CD4-positive, alpha-beta T cell treated with Interleukin-21 for 1 hour (primary cell): ENCODE measurements at regions not wholly inside any gene's neighbourhood (a gene's known extent, or its start where the extent isn't known, plus 50 kb on each side); places are given as distances from the start of the nearest gene placed in this dataset.

Experiments
- DNase-seq: peaks from one replicate; pipeline ENCODE4 v3.0.0-alpha.2; 2020

GRCh38 chr17:70603226-70603625 lies 433.9 kb downstream of the KCNJ2 start:
- no peak for DNase-seq

- DNase-seq, result no peak
These were observed 435.5 kb downstream of the KCNJ2 start for GRCh38 chr17:70604854-70605253.

DNA sequence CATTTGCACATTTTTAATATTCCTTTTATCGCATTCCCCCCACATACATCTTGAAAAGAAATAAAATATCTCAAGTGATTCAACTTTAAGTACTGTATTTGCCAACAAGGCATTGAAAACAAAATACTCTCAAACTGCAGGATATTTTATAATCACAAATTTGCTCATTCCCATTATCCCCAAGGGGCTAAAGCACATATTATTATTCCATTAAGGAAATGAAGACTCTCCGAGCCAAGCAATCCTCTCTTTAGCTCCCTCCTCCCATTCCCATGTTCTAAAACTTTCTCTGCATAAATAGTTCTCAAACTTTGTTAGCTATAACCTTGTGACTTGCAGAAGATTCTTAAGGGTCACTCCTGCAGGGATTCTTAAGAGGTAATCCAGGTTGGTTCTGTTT lies 436.8 kb downstream of the KCNJ2 start:
- no peak for DNase-seq

GRCh38 chr17:70608193-70608592 lies 438.9 kb downstream of the KCNJ2 start:
- DNase-seq, result no peak

GRCh38 chr17:70608957-70609356 lies 439.6 kb downstream of the KCNJ2 start:
- DNase-seq, result no peak

DNA sequence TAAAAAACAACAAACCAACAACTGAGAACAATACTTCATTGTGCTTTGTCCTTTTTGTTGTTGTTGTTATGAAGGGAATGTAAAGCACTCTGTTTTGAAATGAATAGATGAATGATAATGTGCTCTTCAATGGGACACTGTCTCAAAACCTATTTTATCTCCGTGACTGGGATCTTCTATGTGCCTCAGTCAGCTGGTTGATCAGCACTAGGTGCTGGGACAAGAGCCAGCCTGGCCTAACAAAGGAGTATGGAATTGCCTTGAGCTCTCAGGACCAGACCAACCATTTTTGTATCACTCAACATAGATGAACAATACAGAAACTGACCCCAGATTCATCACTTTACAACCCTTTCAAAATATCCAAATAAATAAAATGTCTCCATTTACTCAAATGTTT lies 440.2 kb downstream of the KCNJ2 start:
- DNase-seq, result no peak

DNA sequence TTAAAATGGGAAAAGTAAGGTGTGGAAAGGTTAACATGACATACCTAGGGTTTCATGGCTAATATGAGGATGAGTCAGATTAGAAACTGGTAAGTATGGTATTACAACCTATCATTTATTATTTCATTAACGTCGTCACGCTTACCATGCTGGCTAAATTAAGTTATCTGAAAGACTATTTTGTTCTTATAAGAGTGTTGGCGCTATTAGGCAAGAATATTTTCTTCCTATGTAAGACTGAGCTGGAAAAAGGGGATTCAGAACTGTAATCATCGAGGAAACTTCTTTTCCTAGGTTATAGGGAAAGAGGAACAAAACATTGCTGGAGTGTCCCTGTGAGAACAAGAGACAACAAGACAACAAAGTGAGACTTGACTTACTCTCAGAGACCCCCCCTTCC lies 440.8 kb downstream of the KCNJ2 start:
- no peak for DNase-seq

- DNase-seq, result no peak
These were observed 444.3 kb downstream of the KCNJ2 start for GRCh38 chr17:70613681-70614080.

DNA sequence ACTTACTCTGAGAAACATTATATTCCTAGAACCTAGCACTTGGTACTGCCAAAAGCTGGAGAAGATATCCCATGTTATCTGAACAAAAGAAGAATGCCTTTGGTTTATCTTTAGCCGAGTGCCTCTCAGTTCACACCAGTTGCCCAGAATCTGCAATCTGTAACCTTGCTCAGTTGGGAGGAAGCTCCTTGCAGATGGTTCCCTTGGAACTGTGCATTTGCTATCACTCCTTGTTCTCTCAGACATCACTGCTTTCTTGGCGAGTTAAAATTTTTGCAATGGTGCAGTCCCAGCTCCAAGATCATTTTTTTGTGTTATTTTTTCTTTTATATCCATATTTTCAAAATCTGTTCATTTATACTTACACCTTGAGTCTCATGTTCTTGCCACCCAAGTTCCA lies 446.5 kb downstream of the KCNJ2 start:
- no peak for DNase-seq

- no peak for DNase-seq
These were observed 449.3 kb downstream of the KCNJ2 start for GRCh38 chr17:70618641-70619040.

DNA sequence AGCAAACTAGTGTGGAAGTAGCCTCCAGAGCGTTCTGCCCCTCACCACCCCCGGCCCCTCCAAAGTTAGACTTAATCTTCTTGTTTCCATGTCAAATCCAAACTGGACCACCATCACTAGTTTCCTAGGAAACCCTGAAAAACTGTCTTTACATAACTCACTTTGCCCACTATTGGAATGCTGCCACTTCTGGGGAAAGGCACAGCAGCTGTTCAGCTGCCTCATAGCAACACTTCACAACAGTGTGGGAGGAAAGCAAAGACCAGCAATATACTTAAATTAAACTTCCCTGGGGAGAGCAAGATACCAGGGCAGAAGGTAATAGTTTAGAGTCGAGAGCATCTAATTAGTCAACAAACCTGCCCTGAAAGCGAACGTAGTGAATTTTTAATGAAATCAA lies 452.2 kb downstream of the KCNJ2 start:
- no peak for DNase-seq

GRCh38 chr17:70622368-70623260 lies 453.3 kb downstream of the KCNJ2 start:
- no peak for DNase-seq

GRCh38 chr17:70624211-70624610 lies 454.9 kb downstream of the KCNJ2 start:
- DNase-seq, result no peak

- no peak for DNase-seq
These were observed 460.6 kb downstream of the KCNJ2 start for GRCh38 chr17:70629902-70630301.

- DNase-seq, result peak; percentile 7
These were observed 467.3 kb downstream of the KCNJ2 start for GRCh38 chr17:70636517-70637133.

- no peak for DNase-seq
These were observed 472.7 kb downstream of the KCNJ2 start for GRCh38 chr17:70642059-70642458.

DNA sequence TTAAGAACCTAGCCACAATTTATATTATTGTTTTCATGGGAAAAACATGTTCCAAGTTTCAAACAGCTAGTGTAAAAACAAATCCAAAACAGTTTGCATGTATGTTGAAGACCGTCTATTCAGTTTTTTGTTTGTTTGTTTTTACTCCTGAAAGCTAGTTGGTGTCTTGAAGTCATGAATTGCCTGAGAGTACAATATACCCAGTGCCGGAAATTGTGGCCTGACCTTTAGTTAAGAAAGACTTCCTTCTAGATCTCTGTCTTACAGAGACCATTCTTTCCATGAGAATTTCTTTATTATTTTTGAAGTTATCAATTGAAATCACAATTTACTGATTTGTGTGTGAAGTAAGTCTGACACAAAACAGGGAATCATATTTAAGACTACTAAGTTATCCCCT lies 474.8 kb downstream of the KCNJ2 start:
- DNase-seq, result no peak

DNA sequence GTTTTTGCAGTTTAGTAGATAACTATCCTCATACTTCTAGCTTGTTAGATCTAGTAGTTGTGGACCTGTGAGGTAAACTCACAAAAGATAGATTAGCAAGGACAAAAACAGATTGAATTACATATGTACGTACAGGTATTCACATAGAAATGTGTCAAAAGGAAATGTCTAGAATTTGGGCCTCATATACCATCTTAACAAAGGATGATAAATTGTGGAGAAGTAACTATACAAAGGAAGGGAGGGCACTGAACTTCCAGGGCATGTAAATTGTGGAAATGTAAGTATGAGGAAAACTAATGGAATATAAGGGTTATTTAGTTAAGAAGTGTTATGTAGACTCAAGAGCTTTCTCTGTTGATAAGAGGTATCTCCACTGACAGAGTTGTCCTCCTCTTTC lies 477.3 kb downstream of the KCNJ2 start:
- DNase-seq, result no peak

- DNase-seq, result no peak
These were observed 478.8 kb downstream of the KCNJ2 start for GRCh38 chr17:70648166-70648565.

GRCh38 chr17:70653850-70654249 lies 484.5 kb downstream of the KCNJ2 start:
- no peak for DNase-seq

DNA sequence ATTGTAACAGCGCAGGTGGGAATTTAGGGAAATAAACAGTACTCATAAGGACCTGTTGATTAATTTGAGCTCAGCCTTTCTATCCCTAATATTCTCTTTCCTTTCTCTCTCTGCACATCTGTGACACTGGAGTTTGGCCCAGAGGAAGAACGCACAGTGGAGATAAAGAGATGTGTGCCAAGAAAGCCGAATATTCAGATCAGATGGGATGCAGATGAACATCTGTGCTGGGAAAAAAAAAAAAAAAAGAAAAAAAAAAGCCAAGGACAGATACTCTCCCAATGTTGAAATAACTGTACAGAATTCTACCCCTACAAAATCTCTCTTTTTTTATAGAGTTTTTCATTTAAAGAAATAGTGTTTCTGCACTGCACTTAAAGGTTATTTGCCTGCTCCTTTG lies 485.4 kb downstream of the KCNJ2 start:
- DNase-seq, result no peak

DNA sequence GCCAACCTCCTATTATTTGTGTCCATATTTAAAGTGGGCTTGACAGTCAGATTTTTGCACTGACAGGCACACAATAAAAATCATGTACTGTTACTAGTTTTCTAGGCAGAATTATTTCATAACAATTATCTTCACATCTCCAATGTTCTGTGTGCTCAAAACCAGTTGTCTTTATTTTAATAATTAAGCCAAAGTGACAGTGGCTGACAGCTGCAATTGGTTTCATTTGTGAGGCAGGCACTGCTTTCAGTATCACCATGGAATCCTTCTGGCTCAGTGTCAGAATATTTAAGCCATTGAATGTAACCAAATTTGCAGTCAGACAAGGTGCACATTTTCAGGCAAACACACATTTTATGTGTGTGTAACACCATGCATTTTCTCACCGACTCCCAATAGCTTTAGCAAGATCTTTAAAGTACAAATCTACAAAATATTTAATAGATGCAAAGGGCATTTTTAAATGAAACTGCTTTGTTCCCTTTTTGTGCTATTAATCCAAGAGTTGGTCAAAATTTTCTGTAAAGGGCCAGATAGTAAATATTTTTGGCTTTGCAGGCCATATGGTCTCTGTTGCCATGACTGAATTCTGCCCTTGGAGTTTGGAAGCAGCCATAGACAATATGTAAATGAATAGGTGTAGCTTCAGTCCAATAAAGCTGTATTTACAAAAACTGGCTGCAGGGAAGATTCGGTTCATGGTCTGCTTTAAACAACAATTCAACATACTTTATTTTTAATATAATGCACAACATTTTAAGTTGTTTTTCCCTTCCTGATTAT lies 486.0 kb downstream of the KCNJ2 start:
- DNase-seq, result no peak

DNA sequence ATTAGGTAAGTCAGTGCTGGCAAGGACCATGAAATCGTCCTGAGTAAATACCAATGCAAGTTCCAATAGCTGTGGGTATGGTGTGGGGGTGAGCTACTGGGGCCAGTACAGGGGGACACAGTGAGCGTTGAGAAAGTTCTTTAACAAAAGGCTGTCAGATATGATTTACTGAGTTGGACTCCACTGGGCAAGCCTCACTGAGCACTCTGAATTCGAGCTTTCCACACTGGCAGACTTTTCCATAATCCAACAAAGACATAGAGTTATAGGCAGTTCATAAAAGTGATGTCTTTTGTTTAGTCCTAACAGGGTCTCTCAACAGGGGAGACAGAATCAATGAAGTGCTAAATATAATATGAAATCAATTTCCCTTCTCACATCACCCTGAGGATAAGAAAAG lies 489.0 kb downstream of the KCNJ2 start:
- DNase-seq, result no peak

DNA sequence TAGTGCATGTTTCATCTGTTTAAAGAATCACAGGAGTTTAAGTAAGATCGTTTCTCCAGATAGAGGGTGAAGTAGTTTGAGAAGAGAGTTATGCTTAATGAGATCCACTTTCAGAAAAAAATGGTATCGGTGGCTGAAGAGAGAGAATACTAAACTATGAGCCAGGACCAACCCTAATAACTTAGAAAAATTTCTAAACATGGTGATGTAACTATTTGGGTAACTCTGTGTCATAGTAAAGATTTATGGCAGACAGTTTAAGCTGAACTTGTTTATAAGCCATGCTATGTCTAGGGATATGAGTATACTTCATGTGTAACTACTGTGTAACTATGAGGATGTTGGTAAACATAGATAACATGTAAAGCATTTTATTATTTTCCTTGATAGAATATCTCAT lies 489.5 kb downstream of the KCNJ2 start:
- DNase-seq, result no peak
